Peyer's patch (tissue), 4 donors: ENCODE measurements at regions not wholly inside any gene's neighbourhood (a gene's known extent, or its start where the extent isn't known, plus 50 kb on each side); places are given as distances from the start of the nearest gene placed in this dataset.

Source experiments
- DNase-seq, 3 donors: peaks; one replicate each; pipeline ENCODE4 v3.0.0-alpha.2; 2017 to 2019
- H3K27ac ChIP-seq, 4 donors: fragments of 200-600 bp; sonication (generic); one replicate each; pipeline ENCODE4 v1.5.1; 2016 to 2019
- H3K27me3 ChIP-seq, 2 donors: fragments of 200-600 bp; sonication (generic); one replicate each; pipeline ENCODE4 v1.5.1; 2019
- H3K36me3 ChIP-seq, 3 donors: fragments of 200-600 bp; sonication (generic); one replicate each; pipeline ENCODE4 v1.5.1; 2016 to 2019
- H3K4me1 ChIP-seq, 4 donors: fragments of 200-600 bp; sonication (generic); one replicate each; pipeline ENCODE4 v1.5.1; 2016 to 2019
- H3K4me3 ChIP-seq, 4 donors: fragments of 200-600 bp; sonication (generic); 1 replicate in 3 of 4; 2 replicates in 1 of 4; pipeline ENCODE4 v1.5.1; 2016 to 2019; ENCODE audit warnings: mild to moderate bottlenecking in 1 of 4
- H3K9me3 ChIP-seq, 4 donors: fragments of 200-600 bp; sonication (generic); one replicate each; pipeline ENCODE4 v1.5.1; 2016 to 2019; ENCODE audit warnings: mild to moderate bottlenecking in 1 of 4
- POLR2A ChIP-seq, 2 donors: fragments of 450-650 bp; IDR thresholded peaks; one replicate each; pipeline ENCODE4 v1.5.1; 2017; ENCODE audit warnings: antibody characterized with exemption in 2 of 2, mild to moderate bottlenecking in 2 of 2, moderate library complexity in 2 of 2
- TF ChIP-seq, protein P1 (sequence below), 6 experiments: fragments of 450-650 bp in 4 of 6; fragments of 200-600 bp in 2 of 6; sonication (generic) in 1 of 6; IDR thresholded peaks; one replicate each; pipeline ENCODE4 v1.5.1; 2017 to 2019; ENCODE audit warnings: antibody characterized with exemption in 6 of 6, mild to moderate bottlenecking in 3 of 6, moderate library complexity in 1 of 6

DNA sequence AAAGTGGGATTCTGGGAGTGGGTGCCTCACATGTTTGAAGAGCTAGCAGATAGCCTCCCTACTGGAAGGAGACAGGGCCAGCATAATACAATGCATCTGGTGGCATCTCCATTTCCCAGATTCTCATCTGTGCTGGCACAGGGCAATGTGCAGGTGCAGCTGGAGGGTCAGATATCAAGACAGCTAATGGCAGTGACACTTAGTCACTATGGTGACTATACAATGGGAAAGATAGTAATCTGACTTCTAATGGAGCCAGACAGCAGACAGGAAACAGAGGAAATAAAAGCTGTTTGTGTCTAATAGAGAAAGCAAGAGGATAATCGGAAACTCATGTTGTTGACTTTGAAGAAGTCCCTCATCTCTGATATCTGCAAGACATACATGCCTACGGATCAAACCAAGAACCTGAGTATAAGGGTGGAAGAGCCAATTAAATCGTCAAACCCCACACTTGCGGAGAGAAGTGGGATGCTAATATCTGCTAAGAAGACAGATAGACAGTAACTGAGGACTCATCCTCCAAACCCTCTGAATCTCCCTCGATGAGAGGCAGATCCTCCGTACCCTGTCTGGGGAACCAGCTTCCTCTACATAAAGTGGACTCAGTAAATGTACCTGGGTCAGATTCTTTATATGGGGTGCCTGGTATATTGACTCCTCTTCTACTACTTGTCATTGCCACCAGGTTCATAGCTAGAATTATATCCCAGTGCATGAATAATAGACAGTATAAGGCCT is 692.7 kb downstream of the SOCS6 start:
- TF ChIP-seq POLR2A (IDR thresholded peaks at IDR 0.05), result no peak
- TF ChIP-seq, protein P1, sequence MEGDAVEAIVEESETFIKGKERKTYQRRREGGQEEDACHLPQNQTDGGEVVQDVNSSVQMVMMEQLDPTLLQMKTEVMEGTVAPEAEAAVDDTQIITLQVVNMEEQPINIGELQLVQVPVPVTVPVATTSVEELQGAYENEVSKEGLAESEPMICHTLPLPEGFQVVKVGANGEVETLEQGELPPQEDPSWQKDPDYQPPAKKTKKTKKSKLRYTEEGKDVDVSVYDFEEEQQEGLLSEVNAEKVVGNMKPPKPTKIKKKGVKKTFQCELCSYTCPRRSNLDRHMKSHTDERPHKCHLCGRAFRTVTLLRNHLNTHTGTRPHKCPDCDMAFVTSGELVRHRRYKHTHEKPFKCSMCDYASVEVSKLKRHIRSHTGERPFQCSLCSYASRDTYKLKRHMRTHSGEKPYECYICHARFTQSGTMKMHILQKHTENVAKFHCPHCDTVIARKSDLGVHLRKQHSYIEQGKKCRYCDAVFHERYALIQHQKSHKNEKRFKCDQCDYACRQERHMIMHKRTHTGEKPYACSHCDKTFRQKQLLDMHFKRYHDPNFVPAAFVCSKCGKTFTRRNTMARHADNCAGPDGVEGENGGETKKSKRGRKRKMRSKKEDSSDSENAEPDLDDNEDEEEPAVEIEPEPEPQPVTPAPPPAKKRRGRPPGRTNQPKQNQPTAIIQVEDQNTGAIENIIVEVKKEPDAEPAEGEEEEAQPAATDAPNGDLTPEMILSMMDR (IDR thresholded peaks at IDR 0.05), result no peak
- Histone ChIP-seq H3K4me1 (no peaks in the 10 kb centered on the region), H3K4me3 (no peak overlapping the region), H3K27ac (no peak overlapping the region), H3K27me3 (no peaks in the 10 kb centered on the region), H3K9me3 (peaks cover 0 to 5% (median 0%) of the 10 kb centered on the region in 4 donors), H3K36me3 (no peaks in the 10 kb centered on the region)
- DNase-seq, result no peak

DNA sequence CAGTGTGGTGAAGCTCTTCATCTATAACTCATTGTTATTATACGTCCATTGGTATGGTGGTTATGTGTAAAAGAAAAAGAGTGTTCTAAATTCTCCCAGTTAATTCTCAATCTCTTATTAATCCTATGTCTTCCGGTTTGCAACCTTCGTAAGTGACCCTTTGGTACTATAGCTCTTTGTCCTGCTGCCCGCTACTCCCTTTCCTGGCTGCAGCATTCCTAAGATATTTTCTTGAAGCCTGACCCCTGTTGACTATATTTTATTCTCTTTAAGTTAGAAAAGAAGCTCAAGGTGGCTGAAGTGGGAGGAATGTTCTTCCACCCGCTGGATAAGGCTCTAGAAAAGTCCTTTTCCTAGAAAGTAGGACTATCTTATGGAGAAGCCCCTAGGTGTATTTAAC is 684.8 kb downstream of the SOCS6 start:
- Histone ChIP-seq H3K9me3 (no peaks in the 10 kb centered on the region), H3K36me3 (no peaks in the 10 kb centered on the region), H3K4me3 (no peak overlapping the region), H3K4me1 (no peaks in the 10 kb centered on the region), H3K27me3 (no peaks in the 10 kb centered on the region), H3K27ac (no peak overlapping the region)
- no peak for TF ChIP-seq POLR2A (IDR thresholded peaks at IDR 0.05)
- TF ChIP-seq, protein P1 (IDR thresholded peaks at IDR 0.05), result no peak
- DNase-seq, result no peak

DNA sequence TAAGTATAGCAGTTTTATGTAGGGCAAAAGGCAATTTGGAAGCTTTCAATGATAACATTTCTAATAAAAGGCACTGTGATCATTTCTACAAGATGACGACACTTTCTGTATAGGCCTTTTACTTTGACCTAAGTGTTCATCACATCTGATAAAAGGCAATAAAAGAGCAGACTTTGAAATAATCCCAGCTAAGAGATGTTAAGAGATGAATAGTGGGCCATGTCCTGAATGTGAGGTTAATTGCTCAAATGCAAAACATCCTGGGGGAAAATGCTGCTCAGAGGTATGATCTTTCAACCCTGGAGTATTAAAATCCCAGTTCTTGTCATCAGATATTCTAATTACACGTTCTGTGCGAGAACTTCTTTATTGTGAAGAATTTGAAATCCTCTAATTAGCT is 677.6 kb downstream of the SOCS6 start:
- Histone ChIP-seq H3K4me3 (no peak overlapping the region), H3K27ac (no peak overlapping the region), H3K36me3 (no peaks in the 10 kb centered on the region), H3K27me3 (no peaks in the 10 kb centered on the region), H3K4me1 (no peaks in the 10 kb centered on the region), H3K9me3 (no peaks in the 10 kb centered on the region)
- DNase-seq, result no peak
- TF ChIP-seq POLR2A (IDR thresholded peaks at IDR 0.05), result no peak
- TF ChIP-seq, protein P1 (IDR thresholded peaks at IDR 0.05), result no peak

DNA sequence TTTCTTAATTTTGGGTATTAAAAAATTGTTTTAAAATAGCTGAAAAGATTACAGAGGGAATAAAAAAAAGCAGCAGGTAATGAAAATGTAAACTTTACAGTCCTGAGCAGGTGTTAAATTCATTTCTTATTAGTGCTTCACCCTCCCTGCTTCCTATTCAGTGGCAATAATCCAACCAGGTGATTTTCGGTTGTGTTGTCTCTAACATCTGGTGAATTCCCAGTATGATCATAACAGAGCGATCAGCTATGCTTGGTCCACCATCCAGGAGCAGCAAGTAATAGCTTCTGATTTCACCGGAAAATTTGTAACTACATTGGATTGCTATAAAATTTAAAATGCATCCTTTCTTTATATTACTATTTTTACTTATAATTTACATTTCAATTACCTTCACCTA is 673.1 kb downstream of the SOCS6 start:
- TF ChIP-seq POLR2A (IDR thresholded peaks at IDR 0.05), result no peak
- TF ChIP-seq, protein P1 (IDR thresholded peaks at IDR 0.05), result no peak
- Histone ChIP-seq H3K4me3 (no peak overlapping the region), H3K27ac (no peak overlapping the region), H3K9me3 (no peaks in the 10 kb centered on the region), H3K36me3 (no peaks in the 10 kb centered on the region), H3K4me1 (no peaks in the 10 kb centered on the region), H3K27me3 (no peaks in the 10 kb centered on the region)
- no peak for DNase-seq

DNA sequence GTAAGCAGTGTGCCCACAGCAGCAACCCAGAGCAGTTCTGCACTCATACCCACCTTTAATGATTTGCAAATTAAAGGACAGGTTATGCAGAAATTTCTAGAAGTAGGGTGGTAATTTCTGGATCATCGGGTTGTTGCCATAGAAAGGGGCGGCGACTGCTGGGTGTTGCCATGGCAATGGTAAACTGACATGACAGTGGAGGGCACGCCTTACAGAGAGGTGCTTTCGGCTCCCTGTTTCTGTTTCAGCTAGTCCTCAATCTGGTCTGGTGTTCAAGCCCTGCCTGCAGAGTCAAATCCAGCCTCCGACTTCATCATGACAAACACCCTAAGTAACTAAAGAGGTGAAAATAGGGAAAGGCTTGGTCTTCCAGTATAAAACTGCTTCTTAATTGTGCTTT is 667.7 kb downstream of the SOCS6 start:
- TF ChIP-seq POLR2A (IDR thresholded peaks at IDR 0.05), result no peak
- TF ChIP-seq, protein P1 (IDR thresholded peaks at IDR 0.05), result no peak
- H3K36me3 ChIP-seq, result no peaks in the 10 kb centered on the region
- H3K4me3 ChIP-seq, result no peak overlapping the region
- DNase-seq, result no peak
- no peak overlapping the region for H3K27ac ChIP-seq
- no peaks in the 10 kb centered on the region for H3K4me1 ChIP-seq
- H3K27me3 ChIP-seq, result no peaks in the 10 kb centered on the region
- H3K9me3 ChIP-seq, result no peaks in the 10 kb centered on the region
